ENCODE measurements at regions not wholly inside any gene's neighbourhood (a gene's known extent, or its start where the extent isn't known, plus 50 kb on each side); places are given as distances from the start of the nearest gene placed in this dataset.

DNA sequence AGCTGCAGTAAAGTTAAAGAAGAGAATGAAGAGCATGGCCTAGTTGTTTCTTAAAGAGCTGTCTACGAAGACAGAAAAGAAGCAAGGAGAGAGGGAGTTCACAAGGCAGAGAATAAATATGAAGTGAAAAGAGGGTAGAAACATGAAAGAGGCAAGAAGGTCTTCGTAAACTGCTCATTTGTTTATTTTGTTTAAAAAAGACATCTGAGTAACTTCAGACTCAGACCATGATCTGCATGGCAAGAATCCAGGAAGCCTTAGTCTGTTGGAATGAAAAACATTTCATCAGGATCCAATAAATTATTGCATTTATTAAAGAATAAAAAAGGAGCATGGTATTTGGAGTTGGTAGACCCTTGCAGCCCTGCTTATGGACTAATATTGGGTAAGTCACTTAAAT lies 151.1 kb downstream of the SEM1 start:
- Mint-ChIP-seq H3K27ac (no peak overlapping the region), H3K36me3 (peaks cover 7% of the 10 kb centered on the region; the same call in 1 of the 2 replicates), H3K9me3 (peaks cover 8% of the 10 kb centered on the region), H3K4me3 (no peak overlapping the region), H3K27me3 (ENCODE audit: low read depth) (no peaks in the 10 kb centered on the region), H3K4me1 (peaks cover 6% of the 10 kb centered on the region)
- TF ChIP-seq CBFB (CRISPR knock-in tag; IDR thresholded peaks at IDR 0.05; ENCODE audit: low read depth) (no peak), ZNF396 (CRISPR knock-in tag; IDR thresholded peaks at IDR 0.05; ENCODE audit: borderline replicate concordance) (no peak), TEAD1 (CRISPR knock-in tag; IDR thresholded peaks at IDR 0.05) (no peak), GRHL2 (CRISPR knock-in tag; IDR thresholded peaks at IDR 0.05; ENCODE audit: insufficient replicate concordance, severe bottlenecking) (no peak), TEAD4 (CRISPR knock-in tag; IDR thresholded peaks at IDR 0.05) (no peak), CREB1 (CRISPR knock-in tag; IDR thresholded peaks at IDR 0.05) (no peak)
- TF ChIP-seq, protein P1, sequence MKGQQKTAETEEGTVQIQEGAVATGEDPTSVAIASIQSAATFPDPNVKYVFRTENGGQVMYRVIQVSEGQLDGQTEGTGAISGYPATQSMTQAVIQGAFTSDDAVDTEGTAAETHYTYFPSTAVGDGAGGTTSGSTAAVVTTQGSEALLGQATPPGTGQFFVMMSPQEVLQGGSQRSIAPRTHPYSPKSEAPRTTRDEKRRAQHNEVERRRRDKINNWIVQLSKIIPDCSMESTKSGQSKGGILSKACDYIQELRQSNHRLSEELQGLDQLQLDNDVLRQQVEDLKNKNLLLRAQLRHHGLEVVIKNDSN (CRISPR knock-in tag; IDR thresholded peaks at IDR 0.05) = no peak
- TF ChIP-seq, protein P2, sequence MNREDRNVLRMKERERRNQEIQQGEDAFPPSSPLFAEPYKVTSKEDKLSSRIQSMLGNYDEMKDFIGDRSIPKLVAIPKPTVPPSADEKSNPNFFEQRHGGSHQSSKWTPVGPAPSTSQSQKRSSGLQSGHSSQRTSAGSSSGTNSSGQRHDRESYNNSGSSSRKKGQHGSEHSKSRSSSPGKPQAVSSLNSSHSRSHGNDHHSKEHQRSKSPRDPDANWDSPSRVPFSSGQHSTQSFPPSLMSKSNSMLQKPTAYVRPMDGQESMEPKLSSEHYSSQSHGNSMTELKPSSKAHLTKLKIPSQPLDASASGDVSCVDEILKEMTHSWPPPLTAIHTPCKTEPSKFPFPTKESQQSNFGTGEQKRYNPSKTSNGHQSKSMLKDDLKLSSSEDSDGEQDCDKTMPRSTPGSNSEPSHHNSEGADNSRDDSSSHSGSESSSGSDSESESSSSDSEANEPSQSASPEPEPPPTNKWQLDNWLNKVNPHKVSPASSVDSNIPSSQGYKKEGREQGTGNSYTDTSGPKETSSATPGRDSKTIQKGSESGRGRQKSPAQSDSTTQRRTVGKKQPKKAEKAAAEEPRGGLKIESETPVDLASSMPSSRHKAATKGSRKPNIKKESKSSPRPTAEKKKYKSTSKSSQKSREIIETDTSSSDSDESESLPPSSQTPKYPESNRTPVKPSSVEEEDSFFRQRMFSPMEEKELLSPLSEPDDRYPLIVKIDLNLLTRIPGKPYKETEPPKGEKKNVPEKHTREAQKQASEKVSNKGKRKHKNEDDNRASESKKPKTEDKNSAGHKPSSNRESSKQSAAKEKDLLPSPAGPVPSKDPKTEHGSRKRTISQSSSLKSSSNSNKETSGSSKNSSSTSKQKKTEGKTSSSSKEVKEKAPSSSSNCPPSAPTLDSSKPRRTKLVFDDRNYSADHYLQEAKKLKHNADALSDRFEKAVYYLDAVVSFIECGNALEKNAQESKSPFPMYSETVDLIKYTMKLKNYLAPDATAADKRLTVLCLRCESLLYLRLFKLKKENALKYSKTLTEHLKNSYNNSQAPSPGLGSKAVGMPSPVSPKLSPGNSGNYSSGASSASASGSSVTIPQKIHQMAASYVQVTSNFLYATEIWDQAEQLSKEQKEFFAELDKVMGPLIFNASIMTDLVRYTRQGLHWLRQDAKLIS (CRISPR knock-in tag; IDR thresholded peaks at IDR 0.05; ENCODE audit: borderline replicate concordance) = no peak
- TF ChIP-seq, protein P3, sequence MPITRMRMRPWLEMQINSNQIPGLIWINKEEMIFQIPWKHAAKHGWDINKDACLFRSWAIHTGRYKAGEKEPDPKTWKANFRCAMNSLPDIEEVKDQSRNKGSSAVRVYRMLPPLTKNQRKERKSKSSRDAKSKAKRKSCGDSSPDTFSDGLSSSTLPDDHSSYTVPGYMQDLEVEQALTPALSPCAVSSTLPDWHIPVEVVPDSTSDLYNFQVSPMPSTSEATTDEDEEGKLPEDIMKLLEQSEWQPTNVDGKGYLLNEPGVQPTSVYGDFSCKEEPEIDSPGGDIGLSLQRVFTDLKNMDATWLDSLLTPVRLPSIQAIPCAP (CRISPR knock-in tag; IDR thresholded peaks at IDR 0.05) = no peak
- TF ChIP-seq, protein P4, sequence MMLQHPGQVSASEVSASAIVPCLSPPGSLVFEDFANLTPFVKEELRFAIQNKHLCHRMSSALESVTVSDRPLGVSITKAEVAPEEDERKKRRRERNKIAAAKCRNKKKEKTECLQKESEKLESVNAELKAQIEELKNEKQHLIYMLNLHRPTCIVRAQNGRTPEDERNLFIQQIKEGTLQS (CRISPR knock-in tag; conservative IDR thresholded peaks at IDR 0.05) = no peak
- TF ChIP-seq, protein P5, sequence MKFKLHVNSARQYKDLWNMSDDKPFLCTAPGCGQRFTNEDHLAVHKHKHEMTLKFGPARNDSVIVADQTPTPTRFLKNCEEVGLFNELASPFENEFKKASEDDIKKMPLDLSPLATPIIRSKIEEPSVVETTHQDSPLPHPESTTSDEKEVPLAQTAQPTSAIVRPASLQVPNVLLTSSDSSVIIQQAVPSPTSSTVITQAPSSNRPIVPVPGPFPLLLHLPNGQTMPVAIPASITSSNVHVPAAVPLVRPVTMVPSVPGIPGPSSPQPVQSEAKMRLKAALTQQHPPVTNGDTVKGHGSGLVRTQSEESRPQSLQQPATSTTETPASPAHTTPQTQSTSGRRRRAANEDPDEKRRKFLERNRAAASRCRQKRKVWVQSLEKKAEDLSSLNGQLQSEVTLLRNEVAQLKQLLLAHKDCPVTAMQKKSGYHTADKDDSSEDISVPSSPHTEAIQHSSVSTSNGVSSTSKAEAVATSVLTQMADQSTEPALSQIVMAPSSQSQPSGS (CRISPR knock-in tag; IDR thresholded peaks at IDR 0.05; ENCODE audit: borderline replicate concordance, low read depth) = no peak
- TF ChIP-seq, protein P6, sequence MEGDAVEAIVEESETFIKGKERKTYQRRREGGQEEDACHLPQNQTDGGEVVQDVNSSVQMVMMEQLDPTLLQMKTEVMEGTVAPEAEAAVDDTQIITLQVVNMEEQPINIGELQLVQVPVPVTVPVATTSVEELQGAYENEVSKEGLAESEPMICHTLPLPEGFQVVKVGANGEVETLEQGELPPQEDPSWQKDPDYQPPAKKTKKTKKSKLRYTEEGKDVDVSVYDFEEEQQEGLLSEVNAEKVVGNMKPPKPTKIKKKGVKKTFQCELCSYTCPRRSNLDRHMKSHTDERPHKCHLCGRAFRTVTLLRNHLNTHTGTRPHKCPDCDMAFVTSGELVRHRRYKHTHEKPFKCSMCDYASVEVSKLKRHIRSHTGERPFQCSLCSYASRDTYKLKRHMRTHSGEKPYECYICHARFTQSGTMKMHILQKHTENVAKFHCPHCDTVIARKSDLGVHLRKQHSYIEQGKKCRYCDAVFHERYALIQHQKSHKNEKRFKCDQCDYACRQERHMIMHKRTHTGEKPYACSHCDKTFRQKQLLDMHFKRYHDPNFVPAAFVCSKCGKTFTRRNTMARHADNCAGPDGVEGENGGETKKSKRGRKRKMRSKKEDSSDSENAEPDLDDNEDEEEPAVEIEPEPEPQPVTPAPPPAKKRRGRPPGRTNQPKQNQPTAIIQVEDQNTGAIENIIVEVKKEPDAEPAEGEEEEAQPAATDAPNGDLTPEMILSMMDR (IDR thresholded peaks at IDR 0.05) = no peak
- TF ChIP-seq, protein P7, sequence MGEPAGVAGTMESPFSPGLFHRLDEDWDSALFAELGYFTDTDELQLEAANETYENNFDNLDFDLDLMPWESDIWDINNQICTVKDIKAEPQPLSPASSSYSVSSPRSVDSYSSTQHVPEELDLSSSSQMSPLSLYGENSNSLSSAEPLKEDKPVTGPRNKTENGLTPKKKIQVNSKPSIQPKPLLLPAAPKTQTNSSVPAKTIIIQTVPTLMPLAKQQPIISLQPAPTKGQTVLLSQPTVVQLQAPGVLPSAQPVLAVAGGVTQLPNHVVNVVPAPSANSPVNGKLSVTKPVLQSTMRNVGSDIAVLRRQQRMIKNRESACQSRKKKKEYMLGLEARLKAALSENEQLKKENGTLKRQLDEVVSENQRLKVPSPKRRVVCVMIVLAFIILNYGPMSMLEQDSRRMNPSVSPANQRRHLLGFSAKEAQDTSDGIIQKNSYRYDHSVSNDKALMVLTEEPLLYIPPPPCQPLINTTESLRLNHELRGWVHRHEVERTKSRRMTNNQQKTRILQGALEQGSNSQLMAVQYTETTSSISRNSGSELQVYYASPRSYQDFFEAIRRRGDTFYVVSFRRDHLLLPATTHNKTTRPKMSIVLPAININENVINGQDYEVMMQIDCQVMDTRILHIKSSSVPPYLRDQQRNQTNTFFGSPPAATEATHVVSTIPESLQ (CRISPR knock-in tag; IDR thresholded peaks at IDR 0.05) = no peak
- no peak for DNase-seq (ENCODE audit: low spot score)
- ATAC-seq = no peak
- ChIA-PET CTCF (no interaction called here), POLR2A (no interaction called here)

DNA sequence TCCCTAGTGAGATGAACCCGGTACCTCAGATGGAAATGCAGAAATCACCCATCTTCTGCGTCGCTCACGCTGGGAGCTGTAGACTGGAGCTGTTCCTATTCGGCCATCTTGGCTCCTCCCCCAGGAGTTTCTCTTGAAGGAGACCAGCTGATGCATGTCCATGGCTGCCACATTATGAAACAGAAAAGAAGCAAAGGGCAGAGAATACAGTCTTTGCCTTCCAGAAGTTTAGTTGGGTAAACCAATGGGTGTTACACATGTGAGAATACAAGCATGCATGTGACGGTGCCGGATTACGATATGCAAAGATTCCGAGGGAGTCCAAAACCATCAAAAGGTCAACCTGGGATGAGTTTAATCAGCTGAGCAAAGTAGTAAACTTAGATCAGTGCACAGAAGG lies 151.6 kb downstream of the SEM1 start:
- DNase-seq (ENCODE audit: low spot score) (no peak), ATAC-seq (no peak)
- H3K27me3 Mint-ChIP-seq (ENCODE audit: low read depth) = no peaks in the 10 kb centered on the region
- CTCF ChIA-PET = no interaction called here
- H3K36me3 Mint-ChIP-seq = peaks cover 7% of the 10 kb centered on the region; the same call in 1 of the 2 replicates
- peaks cover 6% of the 10 kb centered on the region for H3K4me1 Mint-ChIP-seq
- peaks cover 8% of the 10 kb centered on the region for H3K9me3 Mint-ChIP-seq
- POLR2A ChIA-PET = no interaction called here
- no peak overlapping the region for H3K27ac Mint-ChIP-seq
- peak overlapping the region; percentile 17; the same call in 1 of the 2 replicates for H3K4me3 Mint-ChIP-seq
- TF ChIP-seq OVOL2 (CRISPR knock-in tag; IDR thresholded peaks at IDR 0.05; ENCODE audit: borderline replicate concordance) = no peak
- TF ChIP-seq, protein P7 (CRISPR knock-in tag; IDR thresholded peaks at IDR 0.05) = no peak
- no peak for TF ChIP-seq ZNF396 (CRISPR knock-in tag; IDR thresholded peaks at IDR 0.05; ENCODE audit: borderline replicate concordance)
- TF ChIP-seq, protein P8, sequence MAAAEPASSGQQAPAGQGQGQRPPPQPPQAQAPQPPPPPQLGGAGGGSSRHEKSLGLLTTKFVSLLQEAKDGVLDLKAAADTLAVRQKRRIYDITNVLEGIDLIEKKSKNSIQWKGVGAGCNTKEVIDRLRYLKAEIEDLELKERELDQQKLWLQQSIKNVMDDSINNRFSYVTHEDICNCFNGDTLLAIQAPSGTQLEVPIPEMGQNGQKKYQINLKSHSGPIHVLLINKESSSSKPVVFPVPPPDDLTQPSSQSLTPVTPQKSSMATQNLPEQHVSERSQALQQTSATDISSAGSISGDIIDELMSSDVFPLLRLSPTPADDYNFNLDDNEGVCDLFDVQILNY (CRISPR knock-in tag; IDR thresholded peaks at IDR 0.05) = no peak
- no peak for TF ChIP-seq JUN (CRISPR knock-in tag; IDR thresholded peaks at IDR 0.05)
- no peak for TF ChIP-seq EMX1 (CRISPR knock-in tag; IDR thresholded peaks at IDR 0.05)
- TF ChIP-seq TEAD4 (CRISPR knock-in tag; IDR thresholded peaks at IDR 0.05) = no peak
- TF ChIP-seq MYBL2 (CRISPR knock-in tag; IDR thresholded peaks at IDR 0.05) = no peak
- TF ChIP-seq NR2C2 (CRISPR knock-in tag; IDR thresholded peaks at IDR 0.05) = no peak
- TF ChIP-seq ELF4 (CRISPR knock-in tag; IDR thresholded peaks at IDR 0.05; ENCODE audit: low read depth) = no peak
